ENCODE measurements at regions not wholly inside any gene's neighbourhood (a gene's known extent, or its start where the extent isn't known, plus 50 kb on each side); places are given as distances from the start of the nearest gene placed in this dataset.

DNA sequence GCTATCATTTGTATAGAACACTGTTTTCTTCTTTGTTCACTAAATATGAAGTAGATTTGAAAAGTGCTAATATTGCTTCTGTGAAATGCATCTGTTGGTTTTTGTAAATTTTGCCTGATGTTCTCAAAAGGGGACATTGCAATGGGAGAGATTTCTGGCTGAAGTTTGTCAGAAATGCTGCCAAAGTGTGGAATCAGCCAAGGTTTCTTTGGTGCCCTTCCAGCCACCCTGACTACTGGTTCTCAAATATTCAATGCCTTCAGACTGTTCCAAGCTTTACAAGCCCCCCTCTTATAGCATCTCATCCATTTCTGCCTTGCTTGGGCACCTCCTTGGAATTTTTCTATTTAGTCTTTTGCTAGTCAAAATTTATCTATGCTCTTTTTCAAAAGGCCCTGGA, 60.6 kb upstream of the TMLHE start:
- DNase-seq (ENCODE audit: low spot score) = no peak
- Histone ChIP-seq H3K27me3 (no peaks in the 10 kb centered on the region), H3K4me3 (no peak overlapping the region), H3K27ac (no peak overlapping the region), H3K9me3 (no peaks in the 10 kb centered on the region), H3K36me3 (no peaks in the 10 kb centered on the region), H3K4me1 (no peaks in the 10 kb centered on the region)
- TF ChIP-seq, protein P1, sequence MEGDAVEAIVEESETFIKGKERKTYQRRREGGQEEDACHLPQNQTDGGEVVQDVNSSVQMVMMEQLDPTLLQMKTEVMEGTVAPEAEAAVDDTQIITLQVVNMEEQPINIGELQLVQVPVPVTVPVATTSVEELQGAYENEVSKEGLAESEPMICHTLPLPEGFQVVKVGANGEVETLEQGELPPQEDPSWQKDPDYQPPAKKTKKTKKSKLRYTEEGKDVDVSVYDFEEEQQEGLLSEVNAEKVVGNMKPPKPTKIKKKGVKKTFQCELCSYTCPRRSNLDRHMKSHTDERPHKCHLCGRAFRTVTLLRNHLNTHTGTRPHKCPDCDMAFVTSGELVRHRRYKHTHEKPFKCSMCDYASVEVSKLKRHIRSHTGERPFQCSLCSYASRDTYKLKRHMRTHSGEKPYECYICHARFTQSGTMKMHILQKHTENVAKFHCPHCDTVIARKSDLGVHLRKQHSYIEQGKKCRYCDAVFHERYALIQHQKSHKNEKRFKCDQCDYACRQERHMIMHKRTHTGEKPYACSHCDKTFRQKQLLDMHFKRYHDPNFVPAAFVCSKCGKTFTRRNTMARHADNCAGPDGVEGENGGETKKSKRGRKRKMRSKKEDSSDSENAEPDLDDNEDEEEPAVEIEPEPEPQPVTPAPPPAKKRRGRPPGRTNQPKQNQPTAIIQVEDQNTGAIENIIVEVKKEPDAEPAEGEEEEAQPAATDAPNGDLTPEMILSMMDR (IDR thresholded peaks at IDR 0.05) = no peak

DNA sequence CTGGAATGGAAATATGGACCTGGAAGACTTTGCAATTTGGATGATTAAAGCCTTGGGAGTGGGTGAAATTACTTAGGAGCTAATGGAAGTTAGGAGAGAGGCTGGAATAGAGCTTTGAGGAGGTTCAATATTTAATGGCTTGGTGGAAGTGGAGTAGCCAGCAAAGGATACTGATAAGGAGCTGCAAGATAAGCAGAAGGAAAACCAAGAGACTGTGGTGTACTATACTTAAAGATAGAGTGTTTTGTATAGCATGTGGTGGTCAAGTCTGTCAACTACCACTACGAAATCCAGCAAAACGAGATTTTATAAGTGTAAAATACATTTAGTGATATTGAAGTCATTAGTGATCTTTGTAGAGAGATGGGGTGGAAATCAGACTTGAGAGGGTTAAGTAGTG, 54.0 kb upstream of the TMLHE start:
- peaks cover 0 to 5% of the 10 kb centered on the region in 2 donors for H3K9me3 ChIP-seq
- TF ChIP-seq, protein P1 (IDR thresholded peaks at IDR 0.05) = no peak
- no peaks in the 10 kb centered on the region for H3K4me1 ChIP-seq
- no peaks in the 10 kb centered on the region for H3K27me3 ChIP-seq
- no peak overlapping the region for H3K4me3 ChIP-seq
- no peaks in the 10 kb centered on the region for H3K36me3 ChIP-seq
- no peak overlapping the region for H3K27ac ChIP-seq
- no peak for DNase-seq (ENCODE audit: low spot score)
